HG03064 (cell line): ENCODE measurements at regions not wholly inside any gene's neighbourhood (a gene's known extent, or its start where the extent isn't known, plus 50 kb on each side); places are given as distances from the start of the nearest gene placed in this dataset.
A peak's percentile ranks its signal among the peaks of the same experiment; 100 is the strongest.

Experiments
- ATAC-seq: cut with Tn5 transposase; IDR thresholded peaks from one replicate; pipeline ENCODE4 v1.9.1; 2021; ENCODE audit warnings: low read depth; ENCODE audit not compliant: unreplicated experiment

DNA sequence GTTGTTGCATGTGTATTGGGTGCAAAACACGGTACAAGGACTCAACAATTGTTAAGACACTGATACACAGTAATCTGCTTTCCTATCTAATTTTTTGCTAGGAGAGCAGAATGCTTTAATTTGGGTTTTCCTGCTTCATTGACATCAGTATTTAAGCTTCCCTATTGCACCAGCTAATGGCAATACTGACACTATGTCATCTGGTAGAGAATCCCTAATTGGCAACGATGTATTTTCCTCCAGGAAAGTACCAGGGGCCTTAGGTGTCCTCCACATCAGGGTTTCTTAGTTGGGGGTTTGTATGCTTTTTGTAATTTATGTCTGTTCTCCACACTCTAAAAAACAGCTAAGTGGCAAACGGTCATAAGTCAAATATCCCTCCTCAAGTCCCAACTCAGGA, 76.5 kb upstream of the FRY start:
- no peak for ATAC-seq

- no peak for ATAC-seq
Measured at GRCh38 chr13:31955741-31956140, 75.8 kb upstream of the FRY start.

GRCh38 chr13:31956980-31957644, 74.5 kb upstream of the FRY start:
- no peak for ATAC-seq

DNA sequence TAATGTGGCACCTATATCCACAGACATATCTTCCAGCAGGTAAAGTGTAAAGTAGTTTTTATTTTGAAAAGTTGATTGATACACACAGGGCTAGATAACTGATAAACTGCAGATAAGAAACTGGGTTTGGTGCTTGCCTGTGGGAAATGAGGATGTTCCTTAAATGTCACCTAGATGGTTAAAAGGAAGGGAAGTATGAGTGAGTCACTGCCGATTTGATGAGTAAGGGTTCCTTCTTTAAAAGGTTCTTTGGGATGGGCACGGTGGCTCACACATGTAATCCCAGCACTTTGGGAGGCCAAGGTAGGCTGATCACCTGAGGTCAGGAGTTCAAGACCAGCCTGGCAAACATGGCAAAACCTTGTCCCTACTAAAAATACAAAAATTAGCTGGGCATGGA, 73.8 kb upstream of the FRY start:
- ATAC-seq = no peak

GRCh38 chr13:31962731-31963370, 68.7 kb upstream of the FRY start:
- ATAC-seq = no peak

- no peak for ATAC-seq
Measured at GRCh38 chr13:31963631-31964030, 67.9 kb upstream of the FRY start.

- no peak for ATAC-seq
Measured at GRCh38 chr13:31964168-31964567, 67.4 kb upstream of the FRY start.

GRCh38 chr13:31965361-31966066, 66.1 kb upstream of the FRY start:
- ATAC-seq = peak; percentile 92

DNA sequence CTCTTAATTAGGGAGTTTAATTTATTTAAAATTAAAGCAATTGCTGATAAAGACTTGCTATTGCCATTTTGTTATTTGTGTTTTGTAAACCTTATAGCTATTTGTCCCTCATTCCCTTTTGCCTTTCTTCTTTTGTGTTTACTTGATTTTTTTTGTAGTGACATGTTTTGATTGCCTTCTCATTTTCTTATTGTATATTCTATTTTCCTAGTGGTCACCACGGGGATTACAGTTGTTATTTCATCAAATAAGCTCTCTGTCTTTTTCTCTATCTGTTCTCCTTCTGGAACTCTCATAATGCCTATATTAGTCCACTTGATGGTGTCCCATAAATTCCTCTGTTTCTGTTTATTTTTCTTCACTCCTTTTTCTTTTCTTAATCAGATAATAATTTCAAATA, 64.4 kb upstream of the FRY start:
- no peak for ATAC-seq

GRCh38 chr13:31968473-31968872, 63.1 kb upstream of the FRY start:
- no peak for ATAC-seq

- ATAC-seq = no peak
Measured at GRCh38 chr13:31970231-31970930, 61.2 kb upstream of the FRY start.

GRCh38 chr13:31972453-31972852, 59.1 kb upstream of the FRY start:
- no peak for ATAC-seq

GRCh38 chr13:31978021-31978420, 53.6 kb upstream of the FRY start:
- ATAC-seq = no peak

GRCh38 chr13:31980830-31981229, 50.7 kb upstream of the FRY start:
- no peak for ATAC-seq
